Right lobe of liver (tissue), 6 donors: ENCODE measurements at regions not wholly inside any gene's neighbourhood (a gene's known extent, or its start where the extent isn't known, plus 50 kb on each side); places are given as distances from the start of the nearest gene placed in this dataset.

Experiments
- ATAC-seq, 4 donors: fragments of 200-7000 bp; cut with Tn5 transposase; one replicate each; pipeline ENCODE4 v1.9.1; 2020; ENCODE audit warnings: mild to moderate bottlenecking in 4 of 4, moderate library complexity in 4 of 4
- DNase-seq, 3 donors: peaks; one replicate each; pipeline ENCODE4 v3.0.0-alpha.2; 2020
- H3K27ac ChIP-seq, 3 donors: fragments of 200-600 bp; one replicate each; pipeline ENCODE4 v1.8.0; 2022
- H3K27me3 ChIP-seq, 2 donors: fragments of 200-600 bp; one replicate each; pipeline ENCODE4 v1.8.0; 2022
- H3K36me3 ChIP-seq, 4 donors: fragments of 200-600 bp; sonication (generic) in 1 of 4; one replicate each; pipeline versions ENCODE4 v1.5.1 to v1.8.0; 2017 to 2022; ENCODE audit warnings: control low read depth in 1 of 4
- H3K4me1 ChIP-seq, 4 donors: fragments of 200-600 bp; sonication (generic) in 1 of 4; one replicate each; pipeline versions ENCODE4 v1.5.1 to v1.8.0; 2017 to 2022; ENCODE audit warnings: control low read depth in 1 of 4
- H3K4me3 ChIP-seq, 3 donors: fragments of 200-600 bp; one replicate each; pipeline ENCODE4 v1.8.0; 2022
- H3K9me3 ChIP-seq, 4 donors: fragments of 200-600 bp; sonication (generic) in 1 of 4; one replicate each; pipeline versions ENCODE4 v1.5.1 to v1.8.0; 2017 to 2022; ENCODE audit warnings: control low read depth in 1 of 4
- CTCF ChIP-seq, 4 donors: fragments of 200-600 bp in 3 of 4; fragments of 450-650 bp in 1 of 4; IDR thresholded peaks; one replicate each; pipeline versions ENCODE4 v1.5.1 to v1.8.0; 2016 to 2022; ENCODE audit warnings: antibody characterized with exemption in 4 of 4, mild to moderate bottlenecking in 2 of 4
- POLR2A ChIP-seq: fragments of 450-650 bp; IDR thresholded peaks from one replicate; pipeline ENCODE4 v1.6.1; 2017; ENCODE audit warnings: antibody characterized with exemption, mild to moderate bottlenecking
- WGBS: methylation state at CpG from one replicate; pipeline ENCODE4 v1.1.6; 2018; ENCODE audit warnings: low coverage, low lambda C conversion rate; ENCODE audit not compliant: insufficient coverage; ENCODE audit errors: missing lambda C conversion rate; 5-methylcytosine and 5-hydroxymethylcytosine counted together
- intact Hi-C, 2 donors: fragments of 100-400 bp; cut with DNase I; formaldehyde crosslinking; loops; one replicate each; pipeline versions ENCODE4 v1.11.2 to v1.14.1; 2022
- donor health status: DM: no; HTN: yes; CAD: no.
- donor health status: DM: no; HTN: no; CAD: no.
- donor health status: DM: no; HTN: no; CAD: no.
- donor health status: DM: no; HTN: yes; CAD: no.
- donor health status: DM: no; HTN: yes; CAD: no.

GRCh38 chr11:130611791-130612251 lies 163.4 kb downstream of the ADAMTS15 start:
- TF ChIP-seq POLR2A (no peak), CTCF (IDR thresholded peaks at IDR 0.05) (no peak)
- Histone ChIP-seq H3K36me3 (no peaks in the 10 kb centered on the region), H3K27ac (no peak overlapping the region), H3K4me3 (no peak overlapping the region), H3K4me1 (no peaks in the 10 kb centered on the region), H3K27me3 (no peaks in the 10 kb centered on the region), H3K9me3 (no peaks in the 10 kb centered on the region)
- ATAC-seq: no peak
- WGBS: 58% methylated on average over 5 of the region's 5 CpGs
- intact Hi-C loops: no loop called here
- no peak for DNase-seq

GRCh38 chr11:130612291-130612851 lies 163.9 kb downstream of the ADAMTS15 start:
- WGBS: 80% methylated on average over 2 of the region's 2 CpGs
- Histone ChIP-seq H3K27ac (no peak overlapping the region), H3K4me1 (no peaks in the 10 kb centered on the region), H3K36me3 (no peaks in the 10 kb centered on the region), H3K4me3 (no peak overlapping the region), H3K9me3 (no peaks in the 10 kb centered on the region), H3K27me3 (no peaks in the 10 kb centered on the region)
- DNase-seq (no peak), ATAC-seq (peak in 1 of 4 donors; percentile 35)
- intact Hi-C loops: no loop called here
- TF ChIP-seq POLR2A: no peak
- no peak for TF ChIP-seq CTCF (IDR thresholded peaks at IDR 0.05)

- DNase-seq (no peak), ATAC-seq (no peak)
- H3K27ac ChIP-seq: no peak overlapping the region
- TF ChIP-seq POLR2A (no peak), CTCF (IDR thresholded peaks at IDR 0.05) (no peak)
- intact Hi-C loops: no loop called here
- H3K4me1 ChIP-seq: no peaks in the 10 kb centered on the region
- H3K4me3 ChIP-seq: no peak overlapping the region
- H3K36me3 ChIP-seq: no peaks in the 10 kb centered on the region
- 68% methylated on average over 4 of the region's 4 CpGs for WGBS
- H3K27me3 ChIP-seq: no peaks in the 10 kb centered on the region
- H3K9me3 ChIP-seq: no peaks in the 10 kb centered on the region
Measured at GRCh38 chr11:130613396-130613795, 165.0 kb downstream of the ADAMTS15 start.

GRCh38 chr11:130614591-130614990 lies 166.1 kb downstream of the ADAMTS15 start:
- Histone ChIP-seq H3K36me3 (no peaks in the 10 kb centered on the region), H3K9me3 (no peaks in the 10 kb centered on the region), H3K4me1 (no peaks in the 10 kb centered on the region), H3K27ac (no peak overlapping the region), H3K4me3 (no peak overlapping the region), H3K27me3 (no peaks in the 10 kb centered on the region)
- TF ChIP-seq POLR2A (no peak), CTCF (IDR thresholded peaks at IDR 0.05) (no peak)
- no peak for DNase-seq
- ATAC-seq: peak in 1 of 4 donors; percentile 27
- WGBS: 47% methylated on average over 3 of the region's 3 CpGs
- intact Hi-C loops: no loop called here

GRCh38 chr11:130615561-130615960 lies 167.1 kb downstream of the ADAMTS15 start:
- TF ChIP-seq POLR2A (no peak), CTCF (IDR thresholded peaks at IDR 0.05) (no peak)
- DNase-seq (no peak), ATAC-seq (no peak)
- Histone ChIP-seq H3K4me3 (no peak overlapping the region), H3K9me3 (no peaks in the 10 kb centered on the region), H3K36me3 (no peaks in the 10 kb centered on the region), H3K27ac (no peak overlapping the region), H3K27me3 (no peaks in the 10 kb centered on the region), H3K4me1 (no peaks in the 10 kb centered on the region)
- 56% methylated on average over 3 of the region's 3 CpGs for WGBS
- intact Hi-C loops: no loop called here
